ENCODE measurements at regions not wholly inside any gene's neighbourhood (a gene's known extent, or its start where the extent isn't known, plus 50 kb on each side); places are given as distances from the start of the nearest gene placed in this dataset.
"Not testable (repeated sequence)": the region's sequence is repeated elsewhere in the genome, so short reads cannot be mapped to it uniquely, and the experiment has no call there.

GRCh38 chrX:28127662-28128061 lies 146.4 kb upstream of the DCAF8L1 start:
- intact Hi-C loops (cut with DNase I), result no loop called here
- Histone ChIP-seq H3K9me3 (no peaks in the 10 kb centered on the region), H3K27me3 (ENCODE audit: low read depth) (no peaks in the 10 kb centered on the region), H3K4me3 (no peak overlapping the region), H3K4me1 (no peaks in the 10 kb centered on the region), H3K27ac (no peak overlapping the region), H3K36me3 (no peaks in the 10 kb centered on the region)
- no peak for TF ChIP-seq CTCF (IDR thresholded peaks at IDR 0.05)
- ATAC-seq (no peak), DNase-seq (no peak)

GRCh38 chrX:28126886-28127285 lies 145.6 kb upstream of the DCAF8L1 start:
- Histone ChIP-seq H3K4me1 (no peaks in the 10 kb centered on the region), H3K9me3 (no peaks in the 10 kb centered on the region), H3K27ac (no peak overlapping the region), H3K36me3 (no peaks in the 10 kb centered on the region), H3K27me3 (ENCODE audit: low read depth) (no peaks in the 10 kb centered on the region), H3K4me3 (no peak overlapping the region)
- DNase-seq (no peak), ATAC-seq (no peak)
- no peak for TF ChIP-seq CTCF (IDR thresholded peaks at IDR 0.05)
- intact Hi-C loops (cut with DNase I), result no loop called here

GRCh38 chrX:28124416-28124815 lies 143.2 kb upstream of the DCAF8L1 start:
- Histone ChIP-seq H3K4me3 (no peak overlapping the region), H3K36me3 (no peaks in the 10 kb centered on the region), H3K9me3 (no peaks in the 10 kb centered on the region), H3K4me1 (no peaks in the 10 kb centered on the region), H3K27me3 (ENCODE audit: low read depth) (no peaks in the 10 kb centered on the region), H3K27ac (no peak overlapping the region)
- DNase-seq, result no peak
- no peak for ATAC-seq
- no peak for TF ChIP-seq CTCF (IDR thresholded peaks at IDR 0.05)
- intact Hi-C loops (cut with DNase I), result no loop called here

GRCh38 chrX:28120580-28121245 lies 139.5 kb upstream of the DCAF8L1 start:
- ATAC-seq; H3K36me3 ChIP-seq; DNase-seq; intact Hi-C loops (cut with DNase I); H3K4me1 ChIP-seq; H3K9me3 ChIP-seq; H3K27ac ChIP-seq; H3K4me3 ChIP-seq; H3K27me3 ChIP-seq (ENCODE audit: low read depth): not testable (repeated sequence)

GRCh38 chrX:28120072-28120471 lies 138.8 kb upstream of the DCAF8L1 start:
- H3K27me3 ChIP-seq (ENCODE audit: low read depth), result no peaks in the 10 kb centered on the region
- DNase-seq, result no peak
- TF ChIP-seq CTCF (IDR thresholded peaks at IDR 0.05), result no peak
- no peak overlapping the region for H3K27ac ChIP-seq
- H3K4me3 ChIP-seq, result no peak overlapping the region
- no peaks in the 10 kb centered on the region for H3K9me3 ChIP-seq
- H3K4me1 ChIP-seq, result no peaks in the 10 kb centered on the region
- no peak for ATAC-seq
- H3K36me3 ChIP-seq, result no peaks in the 10 kb centered on the region
- intact Hi-C loops (cut with DNase I), result no loop called here

- H3K27ac ChIP-seq, result no peak overlapping the region
- H3K27me3 ChIP-seq (ENCODE audit: low read depth), result no peaks in the 10 kb centered on the region
- intact Hi-C loops (cut with DNase I), result no loop called here
- H3K36me3 ChIP-seq, result no peaks in the 10 kb centered on the region
- H3K4me3 ChIP-seq, result no peak overlapping the region
- no peak for DNase-seq
- H3K9me3 ChIP-seq, result no peaks in the 10 kb centered on the region
- H3K4me1 ChIP-seq, result no peaks in the 10 kb centered on the region
- TF ChIP-seq CTCF (IDR thresholded peaks at IDR 0.05), result no peak
- ATAC-seq, result no peak
Observed at GRCh38 chrX:28108186-28108945, 127.1 kb upstream of the DCAF8L1 start.
